SKM-1 (cell line): ENCODE measurements at regions not wholly inside any gene's neighbourhood (a gene's known extent, or its start where the extent isn't known, plus 50 kb on each side); places are given as distances from the start of the nearest gene placed in this dataset.

Experiments
- DNase-seq: peaks from one replicate; lab custom pipeline; 2025; ENCODE audit not compliant: unreplicated experiment; lab: John Stamatoyannopoulos, UW

DNA sequence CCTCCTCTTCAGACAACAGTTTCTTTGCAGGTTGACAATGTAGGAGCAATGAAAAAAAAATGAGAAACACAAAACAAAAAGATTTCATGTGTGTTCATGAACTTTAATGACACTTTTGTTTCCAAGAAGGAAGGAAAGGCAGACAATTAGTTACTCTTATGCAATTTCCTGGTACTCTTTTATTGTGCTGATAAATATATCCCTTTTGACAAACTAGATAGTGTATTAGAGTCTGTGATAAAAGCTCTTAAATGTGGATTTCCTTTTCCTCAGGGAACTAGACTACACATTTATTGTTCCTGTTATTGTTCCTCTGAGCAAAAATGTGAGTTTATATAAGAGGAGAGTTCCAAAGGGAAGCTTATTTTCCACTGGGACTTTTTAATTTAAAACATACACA lies 188.7 kb upstream of the NRXN1 start:
- no peak for DNase-seq

DNA sequence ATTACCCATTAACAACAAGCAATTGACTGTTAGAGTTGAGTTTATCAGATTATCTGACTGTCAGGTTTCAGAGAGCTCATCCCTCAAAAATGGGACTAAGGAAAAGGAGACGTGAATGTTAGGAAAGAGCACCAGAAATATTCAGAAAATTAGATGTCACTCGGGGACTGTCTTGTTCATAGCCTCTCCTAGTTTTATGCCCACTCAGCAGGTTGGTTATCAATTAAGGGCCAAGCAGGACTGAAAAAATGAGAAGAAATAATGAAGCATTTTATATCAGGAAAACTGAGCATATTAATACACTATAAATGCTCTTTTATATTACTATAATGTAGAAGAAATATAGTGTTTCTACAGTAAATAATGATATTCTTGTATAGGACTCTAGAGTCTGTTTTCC lies 188.1 kb upstream of the NRXN1 start:
- no peak for DNase-seq

DNA sequence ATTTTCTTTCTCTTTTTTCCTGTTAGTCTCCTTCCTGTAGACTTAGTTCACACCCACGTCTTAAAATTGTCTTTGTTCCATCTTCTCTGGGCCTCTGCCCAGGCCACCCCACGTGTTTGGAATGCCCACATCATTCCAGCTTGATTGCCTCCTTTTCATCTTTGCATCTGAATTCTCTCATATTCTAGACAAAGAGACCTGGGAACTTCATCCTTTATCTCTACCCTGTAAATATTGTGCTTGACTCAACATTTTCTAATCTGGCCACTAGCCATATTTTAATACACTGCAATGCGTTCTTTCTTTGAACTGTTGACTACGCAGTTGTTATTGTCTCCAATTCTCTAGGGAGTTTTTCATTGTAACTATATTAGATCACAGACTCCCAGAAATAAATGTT lies 187.5 kb upstream of the NRXN1 start:
- no peak for DNase-seq

DNA sequence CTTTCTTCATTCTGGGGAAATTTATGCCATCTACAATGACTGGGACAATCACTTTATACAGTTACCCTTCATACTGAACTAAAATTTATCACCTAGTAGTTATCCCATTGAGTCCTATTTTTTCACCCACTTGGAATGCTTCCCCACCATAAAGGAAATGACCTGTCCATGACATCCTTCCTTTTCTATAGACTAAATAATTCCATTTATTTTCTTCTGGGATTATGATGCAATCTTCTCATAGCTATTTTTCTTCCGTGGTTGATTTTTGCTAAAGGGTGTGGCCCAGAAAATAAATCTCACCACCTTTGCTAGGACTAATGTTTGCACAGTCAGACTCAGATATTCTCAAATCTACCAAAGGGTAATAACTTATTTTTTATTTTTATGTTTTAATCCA lies 186.1 kb upstream of the NRXN1 start:
- no peak for DNase-seq

DNA sequence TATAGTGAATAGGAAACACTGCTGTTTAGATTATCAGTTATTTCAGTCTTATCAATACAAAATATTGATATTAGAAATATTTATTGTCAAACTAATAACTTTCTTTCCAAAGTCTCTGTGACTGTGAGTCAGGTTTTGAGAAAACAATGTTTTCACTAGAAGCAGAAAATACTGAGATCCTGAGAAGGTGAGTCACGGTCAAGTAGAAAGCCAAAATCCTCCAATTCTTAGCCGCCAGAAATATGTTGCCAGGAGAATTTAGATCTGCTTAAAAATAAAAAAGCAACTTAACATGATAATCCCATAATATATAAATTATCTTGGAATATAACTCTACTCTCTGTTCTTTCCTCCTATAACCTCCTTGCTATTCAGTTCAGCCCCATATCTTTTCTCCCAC lies 181.9 kb upstream of the NRXN1 start:
- DNase-seq: no peak

DNA sequence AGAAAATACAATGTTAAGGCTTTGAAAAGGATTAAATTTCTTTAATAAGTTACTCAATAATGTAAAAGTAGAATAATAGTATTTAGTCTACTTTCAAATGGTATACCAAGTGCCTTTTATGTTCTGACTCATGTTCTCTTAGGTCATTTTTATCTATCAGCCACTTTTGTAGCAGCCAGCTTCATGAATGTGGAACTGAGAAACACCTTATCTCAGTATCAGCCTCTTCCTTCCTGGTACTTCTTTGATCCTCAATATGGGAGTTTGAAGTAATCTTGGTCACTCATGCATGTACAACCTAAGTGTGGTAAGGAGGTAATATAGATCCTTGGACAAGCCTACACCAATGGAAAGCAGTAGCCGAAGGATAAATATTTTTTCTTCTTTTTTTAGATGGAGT lies 180.4 kb upstream of the NRXN1 start:
- DNase-seq: no peak

DNA sequence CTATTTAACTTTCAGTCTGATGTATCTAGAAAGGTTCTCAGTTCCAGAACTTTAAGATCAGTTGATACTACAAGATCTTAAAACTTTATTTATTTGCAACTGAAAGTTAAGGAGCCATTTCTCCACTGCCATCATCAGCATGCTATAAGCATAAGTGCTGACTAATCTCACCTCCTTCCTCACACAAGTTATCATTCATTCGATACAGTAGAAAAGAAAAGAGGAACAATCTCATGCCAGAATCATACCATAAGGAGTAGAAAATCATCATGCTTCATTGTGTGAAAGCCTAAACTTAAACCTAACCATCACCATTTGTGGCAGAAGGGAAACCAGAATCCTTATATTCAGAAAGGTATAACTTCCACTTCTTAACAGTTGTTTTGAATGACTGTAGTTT lies 176.6 kb upstream of the NRXN1 start:
- DNase-seq: no peak

DNA sequence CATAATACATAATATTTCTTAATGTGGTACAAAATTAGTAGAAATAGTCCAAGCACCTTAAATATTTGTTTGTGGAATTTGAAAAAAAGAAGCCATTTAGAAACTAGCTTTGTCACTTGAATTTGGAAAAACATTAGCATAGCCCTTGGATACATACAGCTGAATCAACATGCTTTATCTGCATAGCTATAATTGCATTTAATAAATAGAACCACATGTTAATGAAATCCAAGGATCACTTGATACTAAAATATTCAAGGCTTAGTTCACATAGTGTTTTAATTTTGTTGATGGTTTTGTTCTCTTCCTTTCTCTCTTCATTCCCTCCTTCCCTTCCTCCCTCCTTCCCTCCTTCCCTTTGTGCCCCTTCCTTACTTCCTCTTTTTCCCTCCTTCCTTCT lies 169.4 kb upstream of the NRXN1 start:
- no peak for DNase-seq

DNA sequence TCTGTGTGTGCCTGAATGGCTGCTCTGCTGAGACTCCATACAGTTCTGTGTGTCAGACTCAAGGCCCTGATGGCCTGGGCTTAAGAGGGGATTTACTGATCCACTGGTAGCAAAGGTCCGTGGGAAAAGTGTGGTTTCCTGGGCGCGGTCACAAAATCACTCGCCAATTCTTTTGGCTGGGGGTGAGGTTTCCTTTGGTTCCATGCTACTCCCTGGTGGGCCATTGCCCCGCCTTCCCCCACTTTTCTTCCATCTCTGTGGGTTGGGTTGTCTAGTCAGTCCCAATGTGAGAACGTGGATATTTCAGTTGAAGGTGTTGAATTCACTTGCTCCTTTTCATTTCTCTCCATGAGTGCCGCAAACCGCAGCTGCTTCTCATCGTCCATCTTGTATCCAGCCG lies 162.7 kb upstream of the NRXN1 start:
- no peak for DNase-seq

DNA sequence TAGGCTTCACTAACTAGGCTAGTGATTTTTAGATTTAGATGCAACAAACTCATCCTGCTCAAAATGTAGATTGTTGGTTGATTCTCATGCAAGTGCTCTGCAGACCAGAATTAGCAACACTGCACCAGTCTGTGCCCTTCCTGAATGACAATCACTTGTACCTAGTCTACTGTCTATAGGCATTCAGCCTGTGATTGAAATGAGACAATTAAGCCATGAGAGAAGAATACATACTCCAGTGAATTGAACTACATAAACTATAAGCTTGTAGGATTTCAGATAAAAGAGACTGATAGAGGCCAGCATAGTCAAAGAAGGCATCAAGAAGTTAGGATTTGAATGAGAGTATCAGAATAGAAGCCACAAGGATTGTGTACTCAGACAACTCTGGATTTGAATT lies 138.3 kb upstream of the NRXN1 start:
- no peak for DNase-seq

DNA sequence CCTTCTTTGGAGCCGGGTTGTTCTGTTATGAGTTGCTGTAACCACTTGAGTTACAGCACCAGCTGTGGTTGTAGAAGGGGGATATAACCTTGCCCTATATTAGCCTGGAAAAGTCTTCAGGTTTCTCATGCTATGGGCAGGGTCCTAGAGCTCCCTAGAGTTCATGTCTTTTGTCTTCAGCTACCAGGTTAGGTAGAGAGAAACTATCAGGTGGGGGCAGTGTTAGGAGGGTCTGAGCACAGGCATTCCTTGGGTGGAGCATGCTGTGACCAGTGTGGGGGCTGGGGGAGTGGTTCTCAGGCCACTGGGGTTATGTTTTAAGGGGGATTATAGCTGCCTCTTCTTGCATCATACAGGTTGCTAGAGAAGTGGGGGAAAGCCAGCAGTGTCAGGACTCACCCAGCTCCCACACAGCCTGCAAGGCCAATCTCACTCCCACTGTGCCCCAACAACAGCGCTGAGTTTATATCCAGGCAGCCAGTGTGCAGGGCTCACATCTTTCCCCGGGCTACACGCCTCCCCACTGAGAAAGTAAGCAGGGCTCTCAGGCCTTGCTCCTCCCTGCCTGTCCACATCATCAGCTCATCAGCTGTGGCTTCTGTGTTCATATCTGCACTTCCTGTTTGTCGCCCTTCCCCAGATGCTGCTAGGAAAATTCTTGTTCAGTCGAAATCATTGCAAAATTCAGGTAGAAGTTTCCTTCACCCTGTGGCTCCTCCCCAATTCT lies 133.8 kb upstream of the NRXN1 start:
- peak; percentile 4 for DNase-seq

DNA sequence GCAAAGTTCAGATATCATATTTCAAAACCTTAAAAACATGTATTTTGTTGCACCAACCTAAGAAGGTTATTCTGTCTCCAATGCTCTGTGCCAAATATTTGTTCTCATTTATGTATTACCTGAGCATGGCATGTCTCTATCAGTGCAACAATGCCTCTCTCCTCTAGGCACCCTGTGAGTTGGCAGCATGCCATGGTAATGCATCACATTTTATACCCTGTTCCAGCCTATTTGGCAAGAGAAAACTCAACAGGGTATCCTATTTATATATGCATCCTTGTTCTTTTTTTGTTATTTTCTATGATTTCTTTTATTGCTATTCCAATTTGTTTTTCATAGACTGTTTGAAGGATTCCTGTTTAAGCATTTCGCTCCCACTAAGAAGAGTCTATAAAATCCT lies 126.3 kb upstream of the NRXN1 start:
- DNase-seq: no peak

DNA sequence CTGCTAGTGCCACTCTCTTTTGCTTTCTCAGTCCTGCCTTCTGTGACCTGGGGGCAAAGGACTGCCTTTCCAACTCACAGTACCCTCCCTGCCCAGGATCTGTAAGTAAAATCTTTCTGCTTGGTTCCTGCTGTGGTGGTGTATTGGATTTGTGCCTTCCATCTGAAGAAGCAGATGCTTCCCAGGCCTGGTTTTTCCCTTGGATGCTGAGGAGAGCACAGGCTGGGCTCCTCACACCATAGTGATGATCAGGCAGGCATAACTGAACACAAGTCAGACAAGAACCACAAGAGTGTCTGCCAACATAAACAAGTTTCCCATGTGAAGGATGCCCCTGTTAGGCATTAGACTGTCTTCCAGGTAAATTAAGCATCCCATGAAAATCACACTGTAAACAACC lies 121.3 kb upstream of the NRXN1 start:
- no peak for DNase-seq

DNA sequence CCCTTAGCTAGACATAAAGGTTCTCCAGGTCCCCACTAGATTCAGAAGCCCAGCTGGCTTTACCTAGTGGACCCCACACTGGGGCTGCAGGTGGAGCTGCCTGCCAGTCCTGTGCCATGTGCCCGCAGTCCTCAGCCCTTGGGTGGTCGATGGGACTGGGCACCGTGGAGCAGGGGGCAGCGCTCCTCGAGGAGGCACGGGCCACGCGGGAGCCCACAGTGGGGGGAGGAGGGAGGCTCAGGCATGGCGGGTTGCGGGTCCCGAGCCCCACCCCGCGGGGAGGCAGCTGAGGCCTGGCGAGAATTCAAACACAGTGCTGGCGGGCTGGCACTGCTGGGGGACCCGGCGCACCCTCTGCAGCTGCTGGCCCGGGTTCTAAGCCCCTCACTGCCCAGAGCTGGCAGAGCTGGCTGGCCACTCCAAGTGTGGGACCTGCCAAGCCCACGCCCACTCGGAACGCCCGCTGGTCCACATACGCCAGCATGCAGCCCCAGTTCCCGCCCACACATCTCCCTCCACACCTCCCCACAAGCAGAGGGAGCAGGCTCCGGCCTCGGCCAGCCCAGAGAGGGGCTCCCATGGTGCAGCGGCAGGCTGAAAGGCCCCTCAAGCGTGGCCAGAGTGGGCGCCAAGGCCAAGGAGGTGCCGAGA lies 119.7 kb upstream of the NRXN1 start:
- DNase-seq: no peak

DNA sequence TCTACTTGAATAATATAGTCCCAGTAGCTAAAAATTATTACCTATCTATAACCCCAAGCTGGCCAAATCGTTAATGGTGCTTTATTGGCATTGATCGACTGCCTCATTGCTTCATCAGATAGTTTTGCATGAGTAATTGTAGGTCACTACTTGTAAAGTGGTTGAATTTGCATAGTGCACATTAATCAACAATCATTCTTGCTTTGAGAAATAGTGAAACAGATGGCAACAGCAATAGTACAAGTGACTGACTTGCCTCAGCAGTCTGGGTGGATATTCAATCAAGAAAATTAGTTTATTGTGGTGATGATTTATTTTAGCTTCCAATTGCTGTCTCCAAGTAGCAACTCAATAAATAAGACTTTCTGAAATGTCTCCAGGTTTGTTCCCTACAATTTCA lies 117.8 kb upstream of the NRXN1 start:
- DNase-seq: no peak

DNA sequence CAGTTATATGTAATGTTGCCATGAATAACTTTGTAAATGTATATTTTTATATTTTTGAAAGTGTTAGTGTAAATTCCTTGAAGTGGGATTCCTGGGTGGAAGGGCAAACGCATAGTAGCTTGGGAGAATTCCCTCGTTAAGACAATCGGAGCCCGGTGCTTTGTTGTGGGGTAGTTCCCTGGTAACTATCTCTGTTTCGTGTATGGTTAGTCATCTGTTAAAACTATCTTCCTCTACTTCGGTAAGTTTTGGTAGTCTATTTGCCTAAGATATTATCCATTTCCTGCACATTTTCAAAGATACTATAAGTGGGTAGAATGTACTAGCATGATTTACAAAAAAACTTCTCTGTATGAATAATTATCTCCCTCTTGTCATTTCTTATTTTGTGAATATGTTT lies 113.8 kb upstream of the NRXN1 start:
- DNase-seq: no peak

DNA sequence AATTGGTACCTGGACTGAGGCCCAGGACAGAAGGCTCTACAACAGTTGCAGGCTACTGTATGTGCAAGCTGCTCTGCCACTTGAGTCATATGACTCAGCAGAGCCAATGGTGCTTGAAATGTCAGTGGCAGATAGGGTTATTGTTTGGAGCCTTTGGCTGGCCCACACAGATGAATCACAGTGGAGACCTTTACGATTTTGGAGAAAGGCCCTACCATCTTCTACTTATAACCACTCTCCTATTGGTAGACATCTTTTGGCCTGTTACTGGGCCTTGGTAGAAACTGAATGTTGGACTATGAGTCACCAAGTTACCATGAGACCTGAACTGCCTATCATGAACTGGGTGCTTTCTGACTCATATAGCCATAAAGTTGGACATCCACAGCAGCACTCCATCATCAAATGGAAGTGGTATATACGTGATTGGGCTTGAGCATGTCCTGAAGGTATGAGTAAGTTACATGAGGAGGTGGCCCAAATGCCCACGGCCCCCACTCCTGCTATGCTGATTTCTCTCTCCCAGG lies 88.9 kb upstream of the NRXN1 start:
- no peak for DNase-seq

DNA sequence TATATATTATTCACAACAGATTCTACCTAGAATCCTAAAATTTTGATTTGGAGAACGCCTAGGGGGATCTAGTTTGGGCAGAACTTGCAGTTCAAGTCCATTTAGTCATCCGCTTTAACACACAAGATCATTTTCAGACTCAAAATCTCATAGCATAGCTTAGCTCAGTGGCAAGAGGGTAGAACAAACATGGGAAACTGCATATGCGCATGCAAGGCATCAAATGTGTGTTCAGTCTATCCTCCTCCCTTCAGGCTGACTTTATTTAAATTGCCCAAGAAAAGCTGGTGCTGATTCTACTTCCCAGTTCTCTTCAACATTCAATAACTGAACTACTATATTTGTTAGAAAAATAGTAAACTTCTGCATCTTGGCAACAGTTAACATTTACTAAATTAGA lies 79.6 kb upstream of the NRXN1 start:
- DNase-seq: no peak

DNA sequence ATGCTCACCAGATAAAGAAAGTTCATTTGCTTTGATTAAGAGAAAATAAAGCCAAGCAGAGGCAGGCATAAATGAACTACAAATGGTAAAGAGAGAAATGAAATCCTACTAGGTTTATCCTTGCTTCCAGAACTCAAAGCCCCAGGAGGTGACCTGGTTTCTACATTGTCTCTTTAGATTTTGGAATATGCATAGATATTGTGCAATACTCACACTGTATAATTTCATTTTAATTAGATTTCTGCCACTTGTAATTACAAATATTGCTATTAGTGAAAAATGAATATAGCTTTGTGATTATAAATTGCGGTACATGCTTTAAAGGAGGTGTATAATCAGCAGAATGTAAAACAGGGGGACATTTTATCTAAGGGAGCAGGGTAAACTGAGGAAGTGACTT lies 76.9 kb upstream of the NRXN1 start:
- no peak for DNase-seq

DNA sequence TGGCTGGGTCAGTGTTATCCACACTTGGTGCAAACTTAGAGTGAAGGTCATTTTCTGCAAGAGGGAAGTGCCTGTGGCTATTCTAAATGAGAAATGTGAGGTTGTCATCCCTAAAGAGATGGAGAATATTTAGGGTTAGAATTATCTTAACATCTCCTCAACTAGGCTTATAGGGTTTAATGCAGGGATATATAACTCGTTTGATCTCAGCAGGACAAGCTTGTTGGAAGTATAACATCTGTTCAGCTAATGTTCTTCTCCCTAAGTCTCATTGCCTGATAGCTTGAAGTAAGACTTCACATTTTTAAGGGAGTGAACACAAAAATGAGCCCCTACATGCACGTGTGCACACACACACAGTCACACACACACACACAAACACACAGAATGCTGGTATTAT lies 75.9 kb upstream of the NRXN1 start:
- no peak for DNase-seq

DNA sequence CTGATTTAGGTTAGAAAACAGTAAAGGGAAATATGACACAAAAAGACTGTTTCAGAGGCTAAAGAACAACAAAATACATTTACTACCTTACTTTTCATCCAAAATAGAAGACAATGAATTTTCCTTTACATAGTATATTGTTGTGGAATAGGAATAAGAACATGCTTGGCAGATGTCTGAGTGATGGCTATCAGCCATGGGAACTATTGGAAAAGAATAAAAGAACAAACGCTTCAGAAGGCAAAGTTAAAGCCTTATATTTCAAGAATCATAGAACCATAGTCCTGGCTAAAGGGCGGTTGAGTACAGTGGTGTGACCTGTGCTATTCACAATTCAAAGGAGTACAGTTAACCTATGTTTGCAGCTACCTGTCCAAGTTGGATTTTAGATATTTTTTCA lies 73.9 kb upstream of the NRXN1 start:
- DNase-seq: no peak

DNA sequence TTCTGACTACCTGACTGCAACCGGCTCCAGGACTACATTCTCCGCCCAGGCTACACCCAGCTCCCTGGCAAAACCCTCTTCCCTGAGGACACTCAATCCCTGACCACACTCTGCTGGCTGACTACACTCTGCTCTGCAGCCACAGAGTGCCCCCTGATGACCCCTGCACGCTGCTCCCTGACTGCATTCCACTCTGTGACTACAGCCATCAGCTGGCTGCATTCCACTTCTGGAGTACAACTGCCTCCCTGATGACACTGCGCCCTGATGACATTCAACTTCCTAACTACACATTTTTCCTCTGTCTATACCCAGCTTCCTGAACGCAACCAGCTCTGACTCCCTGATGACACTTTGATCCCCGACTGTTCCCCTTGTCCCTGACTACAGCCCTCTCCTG lies 71.3 kb upstream of the NRXN1 start:
- DNase-seq: no peak

DNA sequence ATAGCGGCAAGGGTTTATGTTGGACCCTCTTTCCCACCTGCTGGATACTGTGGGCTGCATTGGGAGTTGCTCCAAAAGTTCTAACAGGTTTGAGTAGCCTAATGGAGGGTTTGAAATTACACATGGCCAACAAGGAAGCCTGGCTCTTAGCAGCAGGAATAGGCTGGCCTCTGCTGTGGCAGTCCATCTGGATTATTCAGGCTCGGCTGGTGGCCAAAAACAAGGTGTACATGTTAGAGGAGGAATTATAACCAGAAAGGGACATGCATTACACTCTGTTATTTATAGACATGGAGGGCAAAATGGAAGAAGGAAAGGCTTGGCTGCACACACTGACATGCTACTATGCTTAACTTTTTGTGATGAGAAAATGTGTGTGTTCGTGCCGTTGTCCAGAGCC lies 61.1 kb upstream of the NRXN1 start:
- no peak for DNase-seq
